CD4-positive, alpha-beta T cell treated with Interleukin-17A for 1 hour (primary cell): ENCODE measurements at regions not wholly inside any gene's neighbourhood (a gene's known extent, or its start where the extent isn't known, plus 50 kb on each side); places are given as distances from the start of the nearest gene placed in this dataset.
"Not testable (repeated sequence)": the region's sequence is repeated elsewhere in the genome, so short reads cannot be mapped to it uniquely, and the experiment has no call there.

Experiments used
- DNase-seq: peaks from one replicate; pipeline ENCODE4 v3.0.0-alpha.2; 2020

GRCh38 chr5:75839547-75839946, 122.3 kb upstream of the POC5 start:
- no peak for DNase-seq

DNA sequence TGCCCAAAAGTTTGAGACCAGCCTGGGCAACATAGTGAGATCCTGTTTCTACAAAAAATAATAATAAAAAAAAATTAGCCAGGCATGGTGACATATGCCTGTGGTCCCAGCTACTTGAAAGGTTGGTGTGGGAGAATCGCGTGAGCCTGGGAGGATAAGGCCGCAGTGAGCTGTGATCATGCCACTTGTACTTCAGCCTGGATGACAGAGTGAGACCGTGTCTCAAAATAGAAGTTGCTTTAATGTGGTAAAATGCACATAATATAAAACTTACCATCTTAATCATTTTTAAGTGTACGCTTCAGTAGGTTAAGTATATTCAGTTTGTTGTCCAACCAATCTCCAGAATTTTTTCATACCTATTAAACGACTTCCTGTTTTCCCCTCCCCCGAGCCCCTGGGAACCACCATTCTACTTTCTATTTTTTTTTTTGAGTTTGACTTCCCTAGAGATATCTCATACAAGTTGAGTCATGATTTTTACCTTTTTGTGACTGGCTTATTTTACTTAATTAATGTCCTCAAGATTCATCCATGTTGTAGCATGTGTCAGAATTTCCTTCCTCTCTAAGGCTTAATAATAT, 120.1 kb upstream of the POC5 start:
- no peak for DNase-seq

- no peak for DNase-seq
These were observed 114.3 kb upstream of the POC5 start for GRCh38 chr5:75831561-75831960.

DNA sequence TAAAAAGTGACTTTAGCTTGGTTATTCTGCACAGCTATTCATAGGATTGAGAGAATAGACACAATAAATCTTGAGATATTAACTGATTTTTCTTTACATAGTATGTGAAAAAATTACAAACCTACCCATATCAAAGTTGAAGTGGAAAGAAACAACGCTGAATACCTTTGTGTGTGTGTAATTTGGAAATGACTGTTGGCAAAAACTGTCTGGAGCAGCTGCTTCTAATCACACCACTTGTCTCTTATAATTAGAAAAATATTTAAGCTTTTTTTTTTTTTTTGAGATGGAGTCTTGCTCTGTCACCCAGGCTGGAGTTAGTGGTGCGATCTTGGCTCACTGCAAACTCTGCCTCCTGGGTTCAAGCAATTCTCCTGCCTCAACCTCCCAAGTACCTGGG, 110.8 kb upstream of the POC5 start:
- no peak for DNase-seq

- DNase-seq = no peak
These were observed 107.1 kb upstream of the POC5 start for GRCh38 chr5:75824323-75824722.

DNA sequence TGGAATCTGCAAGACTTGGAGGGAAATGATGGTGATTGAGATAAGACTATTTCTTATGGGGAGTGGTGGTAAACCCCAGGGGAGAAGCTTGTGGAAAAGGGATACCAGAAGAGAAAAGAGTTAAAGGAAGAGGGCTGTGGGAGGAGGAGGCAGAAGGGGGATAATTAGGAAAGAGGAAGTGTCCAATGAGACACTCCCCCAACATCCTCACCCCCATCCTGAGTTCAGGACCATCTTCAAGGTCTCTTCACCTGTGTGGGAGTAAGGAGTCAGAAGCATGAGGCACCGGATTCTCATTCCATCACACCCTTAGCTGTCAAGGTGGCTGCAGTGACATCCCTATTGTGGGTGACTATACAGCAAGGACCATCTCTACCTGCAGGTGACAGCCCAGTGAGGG, 106.6 kb upstream of the POC5 start:
- no peak for DNase-seq

DNA sequence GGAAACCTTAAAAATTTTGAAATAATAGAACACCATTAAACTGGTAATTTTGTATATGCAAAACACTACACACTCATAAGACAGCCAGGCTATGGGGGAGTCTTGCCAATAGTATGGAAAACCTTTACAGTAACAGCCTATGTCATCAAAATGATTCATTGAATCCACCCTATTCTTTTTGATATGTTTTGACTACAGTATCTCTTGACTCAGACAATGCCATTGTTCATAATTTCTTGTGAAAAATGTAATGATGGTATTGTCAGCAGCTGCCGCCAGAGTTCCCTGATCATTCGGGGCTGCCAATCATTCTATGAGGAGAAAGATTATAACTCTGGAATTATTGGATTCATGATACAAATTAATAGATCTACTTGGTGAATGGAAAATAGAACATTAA, 101.4 kb upstream of the POC5 start:
- DNase-seq = no peak

DNA sequence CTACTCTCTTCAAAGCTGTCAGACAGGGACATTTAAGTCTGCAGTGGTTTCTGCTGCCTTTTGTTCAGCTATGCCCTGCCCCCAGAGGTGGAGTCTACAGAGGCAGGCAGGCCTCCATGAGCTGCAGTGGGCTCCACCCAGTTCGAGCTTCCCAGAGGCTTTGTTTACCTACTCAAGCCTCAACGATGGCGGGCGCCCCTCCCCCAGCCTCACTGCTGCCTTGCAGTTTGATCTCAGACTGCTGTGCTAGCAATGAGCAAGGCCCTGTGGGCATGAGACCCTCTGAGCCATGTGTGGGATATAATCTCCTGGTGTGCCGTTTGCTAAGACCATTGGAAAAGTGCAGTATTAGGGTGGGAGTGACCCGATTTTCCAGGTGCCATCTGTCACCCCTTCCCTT, 82.5 kb upstream of the POC5 start:
- not testable (repeated sequence) for DNase-seq

DNA sequence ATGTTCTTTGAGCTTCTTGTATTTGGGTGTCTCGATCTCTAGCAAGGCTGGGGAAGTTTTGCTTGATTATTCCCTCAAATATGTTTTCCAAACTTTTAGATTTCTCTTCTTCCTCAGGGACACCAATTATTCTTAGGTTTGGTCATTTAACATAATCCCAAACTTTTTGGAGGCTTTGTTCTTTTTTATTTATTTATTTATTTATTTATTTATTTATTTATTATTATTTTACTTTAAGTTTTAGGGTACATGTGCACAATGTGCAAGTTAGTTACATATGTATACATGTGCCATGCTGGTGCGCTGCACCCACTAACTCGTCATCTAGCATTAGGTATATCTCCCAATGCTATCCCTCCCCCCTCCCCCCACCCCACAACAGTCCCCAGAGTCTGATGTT, 52.1 kb upstream of the POC5 start:
- not testable (repeated sequence) for DNase-seq
